NT2/D1 (cell line): ENCODE measurements at regions not wholly inside any gene's neighbourhood (a gene's known extent, or its start where the extent isn't known, plus 50 kb on each side); places are given as distances from the start of the nearest gene placed in this dataset.

Experiments
- DNase-seq: peaks from one replicate; pipeline ENCODE4 v3.0.0-alpha.2; 2011; ENCODE audit warnings: low read depth, low spot score
- H3K27me3 ChIP-seq: 2 replicates; pipeline ENCODE4 v1.6.0; 2011; ENCODE audit warnings: mild to moderate bottlenecking; ENCODE audit not compliant: insufficient read length, insufficient read depth
- H3K36me3 ChIP-seq: 2 replicates; pipeline ENCODE4 v1.6.1; 2011; ENCODE audit warnings: mild to moderate bottlenecking, low read length, mixed read lengths; ENCODE audit not compliant: insufficient read depth, insufficient read length
- H3K4me1 ChIP-seq: 2 replicates; pipeline ENCODE4 v1.5.1; 2011; ENCODE audit not compliant: insufficient read depth, insufficient read length
- H3K4me3 ChIP-seq: 2 replicates; pipeline ENCODE4 v1.5.1; 2011; ENCODE audit warnings: low read depth; ENCODE audit not compliant: insufficient read length
- H3K9ac ChIP-seq: 2 replicates; pipeline ENCODE4 v1.6.0; 2011; ENCODE audit warnings: low read depth; ENCODE audit not compliant: insufficient read length
- H3K9me3 ChIP-seq: 2 replicates; pipeline ENCODE4 v1.5.1; 2011; ENCODE audit warnings: mild to moderate bottlenecking, low read length; ENCODE audit not compliant: insufficient read depth
- SUZ12 ChIP-seq: IDR thresholded peaks from 2 replicates; pipeline ENCODE4 v1.6.1; 2011; ENCODE audit not compliant: insufficient read length, insufficient read depth; ENCODE audit errors: extremely low read depth
- YY1 ChIP-seq: IDR thresholded peaks from 2 replicates; pipeline ENCODE4 v1.6.1; 2011; ENCODE audit not compliant: insufficient read length, insufficient read depth
- ZNF274 ChIP-seq: IDR thresholded peaks from 2 replicates; pipeline ENCODE4 v1.6.1; 2011; ENCODE audit warnings: mild to moderate bottlenecking, low read depth, low read length

DNA sequence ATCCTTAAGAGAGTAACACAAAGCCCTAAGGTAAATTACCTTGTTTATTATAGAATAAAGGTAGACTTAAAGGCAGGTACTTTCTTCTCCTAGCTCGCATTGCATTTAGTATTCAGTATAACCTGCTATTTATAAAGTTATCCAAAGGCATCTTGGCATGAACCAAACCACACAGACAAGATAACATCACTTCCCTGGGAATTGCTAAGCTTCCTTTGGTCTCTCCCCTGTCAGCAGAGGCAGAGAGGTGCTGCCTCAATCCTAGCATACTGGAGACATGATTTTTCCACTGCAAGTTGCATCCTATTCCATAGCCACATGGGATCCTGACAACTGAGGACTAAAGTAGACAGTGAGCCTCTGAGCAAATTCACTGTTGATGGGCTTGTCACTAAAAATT is 101.7 kb upstream of the IL6 start:
- TF ChIP-seq ZNF274 (no peak), YY1 (no peak), SUZ12 (no peak)
- H3K27me3 ChIP-seq: no peaks in the 10 kb centered on the region
- no peaks in the 10 kb centered on the region for H3K36me3 ChIP-seq
- no peak overlapping the region for H3K9ac ChIP-seq
- H3K4me3 ChIP-seq: no peak overlapping the region
- no peaks in the 10 kb centered on the region for H3K9me3 ChIP-seq
- DNase-seq: no peak
- H3K4me1 ChIP-seq: no peaks in the 10 kb centered on the region

DNA sequence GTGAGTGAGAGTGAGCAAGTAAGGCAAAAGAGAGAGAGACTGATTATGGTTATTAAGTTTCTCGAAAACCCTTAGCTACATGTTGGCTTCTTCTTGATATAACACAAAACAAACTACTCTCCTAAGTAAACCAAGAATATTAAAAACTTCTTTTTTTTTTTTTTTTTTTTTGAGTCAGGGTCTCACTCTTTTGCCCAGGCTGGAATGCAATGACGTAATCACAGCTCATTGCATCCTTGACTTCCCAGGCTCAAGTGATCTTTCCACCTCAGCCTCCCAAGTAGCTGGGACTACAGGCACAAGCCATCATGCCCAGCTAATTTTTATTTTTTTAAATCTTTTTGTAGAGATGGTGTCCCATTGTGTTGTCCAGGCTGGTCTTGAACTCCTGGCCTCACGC is 102.2 kb upstream of the IL6 start:
- DNase-seq: no peak
- H3K4me3 ChIP-seq: no peak overlapping the region
- H3K9me3 ChIP-seq: peaks cover 2% of the 10 kb centered on the region
- H3K9ac ChIP-seq: no peak overlapping the region
- no peaks in the 10 kb centered on the region for H3K36me3 ChIP-seq
- H3K27me3 ChIP-seq: no peaks in the 10 kb centered on the region
- no peaks in the 10 kb centered on the region for H3K4me1 ChIP-seq
- no peak for TF ChIP-seq ZNF274
- no peak for TF ChIP-seq SUZ12
- TF ChIP-seq YY1: no peak

DNA sequence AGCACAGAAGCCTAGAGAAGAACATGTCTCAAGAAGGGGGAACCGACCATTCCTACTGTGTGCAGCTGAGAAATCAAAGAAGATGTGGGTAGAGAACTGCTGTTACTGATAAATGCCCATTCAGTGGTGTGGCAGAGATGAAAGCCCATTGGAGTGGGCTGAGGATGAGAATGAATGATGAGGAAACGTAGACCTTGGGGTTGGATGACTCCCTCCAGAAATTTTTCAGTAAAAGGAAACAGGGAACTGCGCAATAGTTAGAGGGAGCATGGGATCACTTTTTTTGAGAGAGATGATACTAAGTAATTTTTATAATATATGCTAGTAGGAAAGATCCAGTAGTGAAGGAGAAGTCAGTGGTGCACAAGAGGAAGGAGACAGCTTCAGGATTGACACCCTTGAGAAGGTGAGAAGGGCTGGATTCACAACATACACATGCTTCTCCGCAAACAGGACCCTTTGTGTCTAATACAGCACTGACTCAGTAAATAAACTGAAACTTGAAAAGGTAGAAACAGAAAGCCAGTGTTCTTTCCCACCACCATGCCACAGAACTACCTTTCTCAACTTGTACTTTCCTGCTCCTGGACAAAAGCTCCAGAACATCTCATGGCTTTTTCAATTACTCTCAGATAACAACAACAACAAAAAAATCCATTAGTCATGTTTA is 104.7 kb upstream of the IL6 start:
- peaks cover 27% of the 10 kb centered on the region for H3K9me3 ChIP-seq
- TF ChIP-seq SUZ12 (no peak), YY1 (no peak), ZNF274 (no peak)
- H3K4me3 ChIP-seq: no peak overlapping the region
- no peak overlapping the region for H3K9ac ChIP-seq
- H3K27me3 ChIP-seq: no peaks in the 10 kb centered on the region
- no peaks in the 10 kb centered on the region for H3K4me1 ChIP-seq
- no peaks in the 10 kb centered on the region for H3K36me3 ChIP-seq
- no peak for DNase-seq

DNA sequence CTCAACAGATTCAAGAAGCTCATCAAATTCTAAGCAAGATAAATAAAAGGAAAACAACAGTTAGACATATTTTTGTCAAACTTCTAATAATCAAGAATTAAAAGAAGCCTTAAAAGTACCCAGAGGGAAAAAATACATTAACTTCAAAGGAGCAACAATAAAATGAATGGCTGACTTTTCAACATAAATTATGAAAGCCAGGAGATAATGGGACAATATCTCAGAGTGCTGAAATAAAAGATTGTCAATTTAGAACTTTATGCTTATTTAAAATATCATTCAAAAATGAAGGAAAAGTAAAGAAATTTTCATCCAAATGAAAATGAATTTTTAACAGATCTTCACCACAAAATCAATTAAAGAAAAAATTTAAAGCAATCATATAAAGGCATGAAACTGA is 108.5 kb upstream of the IL6 start:
- no peaks in the 10 kb centered on the region for H3K4me1 ChIP-seq
- no peak for DNase-seq
- peaks cover 34% of the 10 kb centered on the region for H3K9me3 ChIP-seq
- no peak overlapping the region for H3K4me3 ChIP-seq
- H3K9ac ChIP-seq: no peak overlapping the region
- no peaks in the 10 kb centered on the region for H3K27me3 ChIP-seq
- no peak for TF ChIP-seq ZNF274
- no peaks in the 10 kb centered on the region for H3K36me3 ChIP-seq

DNA sequence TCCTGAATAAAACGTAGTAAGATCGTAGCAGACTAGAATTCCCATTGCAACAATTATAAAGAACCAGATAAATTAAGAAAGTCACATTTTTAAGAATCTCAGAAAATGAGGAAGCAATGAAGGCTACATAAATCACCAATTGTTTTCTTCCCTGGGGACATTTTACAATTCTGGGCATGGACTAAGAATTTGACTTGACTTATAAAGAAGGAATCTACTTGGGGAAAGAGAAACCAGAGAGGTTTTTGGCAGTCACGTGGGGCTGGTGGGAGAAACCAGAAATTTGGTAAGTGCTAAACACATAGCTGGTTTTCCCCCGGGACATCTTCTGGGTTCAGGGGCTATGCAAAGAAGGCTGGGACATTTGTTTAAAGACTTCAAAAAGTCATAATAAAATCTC is 109.8 kb upstream of the IL6 start:
- Histone ChIP-seq H3K9me3 (peaks cover 34% of the 10 kb centered on the region), H3K4me1 (no peaks in the 10 kb centered on the region), H3K27me3 (no peaks in the 10 kb centered on the region), H3K4me3 (no peak overlapping the region), H3K9ac (no peak overlapping the region), H3K36me3 (no peaks in the 10 kb centered on the region)
- TF ChIP-seq YY1: no peak
- no peak for TF ChIP-seq ZNF274
- TF ChIP-seq SUZ12: no peak
- DNase-seq: no peak

DNA sequence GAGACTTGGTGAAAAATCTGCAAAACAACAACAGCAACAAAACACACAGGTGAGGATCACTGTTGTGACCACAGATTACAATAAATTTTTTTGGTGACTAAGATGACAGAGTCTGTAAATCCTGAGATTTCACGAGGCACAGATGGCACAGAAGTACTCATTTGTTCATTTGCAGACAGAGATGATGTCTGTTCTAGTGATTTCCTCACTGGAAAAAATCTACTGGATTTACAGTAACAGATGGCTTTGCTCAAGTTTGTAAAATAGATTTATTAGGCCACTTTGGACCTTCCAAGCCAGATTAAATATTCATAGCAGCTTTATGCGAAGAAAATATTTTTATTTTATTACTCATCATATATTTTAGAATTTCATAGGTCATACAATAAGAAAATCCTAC is 113.5 kb upstream of the IL6 start:
- Histone ChIP-seq H3K4me3 (no peak overlapping the region), H3K9ac (no peak overlapping the region)
- DNase-seq: no peak

DNA sequence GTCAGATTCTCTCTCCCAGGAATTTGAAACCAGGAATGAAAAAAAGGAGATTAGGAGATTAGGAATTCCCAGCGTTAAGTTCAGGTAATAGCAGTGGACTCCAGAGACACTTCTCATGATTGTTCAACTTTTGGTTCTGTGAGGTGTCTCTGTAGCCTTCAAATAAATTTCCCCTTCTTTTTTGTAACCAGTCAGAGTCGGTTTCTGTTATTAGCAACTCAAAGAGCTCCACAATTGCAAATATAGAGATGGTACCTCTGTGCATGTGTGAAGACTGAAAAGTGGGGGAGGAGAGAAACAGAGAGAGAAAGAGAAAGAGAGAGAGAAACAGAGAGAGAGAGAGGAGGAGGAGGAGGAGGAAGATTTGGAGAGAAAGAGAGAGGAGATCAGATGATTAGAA is 112.8 kb upstream of the STEAP1B start:
- Histone ChIP-seq H3K27me3 (no peaks in the 10 kb centered on the region), H3K9me3 (peaks cover 12% of the 10 kb centered on the region), H3K4me3 (no peak overlapping the region), H3K4me1 (no peaks in the 10 kb centered on the region), H3K9ac (no peak overlapping the region), H3K36me3 (no peaks in the 10 kb centered on the region)
- no peak for TF ChIP-seq YY1
- DNase-seq: no peak

More for the DNA sequence above, 113.5 kb upstream of the IL6 start:
- Histone ChIP-seq H3K36me3 (no peaks in the 10 kb centered on the region), H3K27me3 (no peaks in the 10 kb centered on the region), H3K4me1 (no peaks in the 10 kb centered on the region), H3K9me3 (peaks cover 19% of the 10 kb centered on the region)
- no peak for TF ChIP-seq SUZ12
- no peak for TF ChIP-seq ZNF274
- TF ChIP-seq YY1: no peak

DNA sequence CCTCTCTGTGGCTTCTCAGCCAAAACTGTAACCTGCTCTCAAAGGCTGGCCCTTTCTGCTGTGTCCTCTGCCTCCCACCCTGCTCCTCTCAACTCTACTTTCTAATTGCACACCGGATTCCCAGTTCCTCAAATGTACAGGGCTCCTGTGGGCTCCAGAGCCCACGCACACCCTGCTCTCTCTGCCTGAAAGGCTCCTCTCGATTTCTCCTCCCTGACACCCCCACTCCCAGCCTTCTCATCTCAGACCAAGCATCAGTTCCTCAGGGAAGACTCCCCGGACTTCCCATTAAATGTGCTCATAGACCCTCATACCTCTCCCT is 111.7 kb upstream of the STEAP1B start:
- Histone ChIP-seq H3K27me3 (no peaks in the 10 kb centered on the region), H3K9ac (no peak overlapping the region), H3K4me1 (no peaks in the 10 kb centered on the region), H3K9me3 (peaks cover 2% of the 10 kb centered on the region), H3K36me3 (no peaks in the 10 kb centered on the region), H3K4me3 (no peak overlapping the region)
- no peak for TF ChIP-seq ZNF274
- TF ChIP-seq SUZ12: no peak
- no peak for TF ChIP-seq YY1
- no peak for DNase-seq
